Panc1 (cell line): ENCODE measurements at regions not wholly inside any gene's neighbourhood (a gene's known extent, or its start where the extent isn't known, plus 50 kb on each side); places are given as distances from the start of the nearest gene placed in this dataset.

Experiments
- CTCF ChIP-seq: fragments of 450-650 bp; IDR thresholded peaks from 2 replicates; pipeline ENCODE4 v1.5.1; 2017; ENCODE audit warnings: mild to moderate bottlenecking
- REST ChIP-seq, 2 experiments: IDR thresholded peaks; 2 replicates each; pipeline ENCODE4 v1.6.1; 2011 to 2012; ENCODE audit warnings: low read depth in 2 of 2, control low read depth in 1 of 2, low read length in 1 of 2, mild to moderate bottlenecking in 1 of 2, moderate library complexity in 1 of 2; ENCODE audit not compliant: insufficient read depth in 1 of 2

GRCh38 chr18:65278939-65279667 lies 471.7 kb upstream of the CDH7 start:
- TF ChIP-seq CTCF, result no peak
- TF ChIP-seq REST (IDR thresholded peaks at IDR 0.05; ENCODE audit: insufficient read depth in 1 of 2, low read depth in 2 of 2, low read length in 1 of 2), result no peak
